HPDE6-E6E7 (cell line): ENCODE measurements at regions not wholly inside any gene's neighbourhood (a gene's known extent, or its start where the extent isn't known, plus 50 kb on each side); places are given as distances from the start of the nearest gene placed in this dataset.
"Not testable (repeated sequence)": the region's sequence is repeated elsewhere in the genome, so short reads cannot be mapped to it uniquely, and the experiment has no call there.

Experiments
- DNase-seq: peaks from one replicate; pipeline ENCODE4 v3.0.0; 2011; ENCODE audit warnings: missing footprints; ENCODE audit errors: extremely low spot score

- DNase-seq: no peak
Observed at GRCh38 chr1:96583903-96584302, 137.7 kb upstream of the PTBP2 start.

GRCh38 chr1:96587222-96587621 is 134.4 kb upstream of the PTBP2 start:
- DNase-seq: no peak

- DNase-seq: no peak
Observed at GRCh38 chr1:96588416-96588995, 133.1 kb upstream of the PTBP2 start.

- DNase-seq: not testable (repeated sequence)
Observed at GRCh38 chr1:96595530-96595929, 126.1 kb upstream of the PTBP2 start.

- peak; percentile 7 for DNase-seq
Observed at GRCh38 chr1:96596226-96596922, 125.2 kb upstream of the PTBP2 start.

- DNase-seq: no peak
Observed at GRCh38 chr1:96597218-96597617, 124.4 kb upstream of the PTBP2 start.

- DNase-seq: no peak
Observed at GRCh38 chr1:96598416-96599168, 123.0 kb upstream of the PTBP2 start.

- not testable (repeated sequence) for DNase-seq
Observed at GRCh38 chr1:96604620-96605019, 117.0 kb upstream of the PTBP2 start.

- DNase-seq: not testable (repeated sequence)
Observed at GRCh38 chr1:96617375-96617774, 104.2 kb upstream of the PTBP2 start.

GRCh38 chr1:96632045-96632664 is 89.4 kb upstream of the PTBP2 start:
- DNase-seq: no peak

GRCh38 chr1:96633695-96634094 is 87.9 kb upstream of the PTBP2 start:
- no peak for DNase-seq

- DNase-seq: no peak
Observed at GRCh38 chr1:96634883-96635282, 86.7 kb upstream of the PTBP2 start.

- no peak for DNase-seq
Observed at GRCh38 chr1:96641282-96641681, 80.3 kb upstream of the PTBP2 start.

- DNase-seq: no peak
Observed at GRCh38 chr1:96643519-96643918, 78.1 kb upstream of the PTBP2 start.

- DNase-seq: no peak
Observed at GRCh38 chr1:96649301-96649700, 72.3 kb upstream of the PTBP2 start.

GRCh38 chr1:96651517-96651916 is 70.1 kb upstream of the PTBP2 start:
- no peak for DNase-seq

GRCh38 chr1:96660051-96660450 is 61.5 kb upstream of the PTBP2 start:
- no peak for DNase-seq

GRCh38 chr1:96660503-96660902 is 61.1 kb upstream of the PTBP2 start:
- no peak for DNase-seq
